Retinal pigment epithelial cell (primary cell): ENCODE measurements at regions not wholly inside any gene's neighbourhood (a gene's known extent, or its start where the extent isn't known, plus 50 kb on each side); places are given as distances from the start of the nearest gene placed in this dataset.

Experiments
- DNase-seq: peaks from one replicate; pipeline ENCODE4 v3.0.0-alpha.2; 2010; ENCODE audit warnings: low read depth
- H3K4me3 ChIP-seq: 2 replicates; pipeline ENCODE4 v1.5.1; 2011; ENCODE audit warnings: mild to moderate bottlenecking, low read length, control low read depth, moderate library complexity
- CTCF ChIP-seq: conservative IDR thresholded peaks from 2 replicates; pipeline ENCODE4 v1.5.1; 2011; ENCODE audit warnings: low read depth, low read length, control low read depth, inconsistent platforms

- no peak overlapping the region for H3K4me3 ChIP-seq
- no peak for DNase-seq
- TF ChIP-seq CTCF: no peak
Measured at GRCh38 chr14:65881642-65882041, 469.1 kb downstream of the FUT8 start.

- H3K4me3 ChIP-seq: no peak overlapping the region
- no peak for DNase-seq
- no peak for TF ChIP-seq CTCF
Measured at GRCh38 chr14:65888677-65889076, 476.1 kb downstream of the FUT8 start.

GRCh38 chr14:65892315-65892714 lies 479.8 kb downstream of the FUT8 start:
- no peak overlapping the region for H3K4me3 ChIP-seq
- no peak for DNase-seq
- no peak for TF ChIP-seq CTCF

- no peak overlapping the region for H3K4me3 ChIP-seq
- no peak for DNase-seq
- TF ChIP-seq CTCF: no peak
Measured at GRCh38 chr14:65900164-65900563, 487.6 kb downstream of the FUT8 start.

- H3K4me3 ChIP-seq: no peak overlapping the region
- TF ChIP-seq CTCF: no peak
- DNase-seq: no peak
Measured at GRCh38 chr14:65901595-65901994, 489.1 kb downstream of the FUT8 start.

GRCh38 chr14:65904988-65905387 lies 492.5 kb downstream of the FUT8 start:
- TF ChIP-seq CTCF: no peak
- H3K4me3 ChIP-seq: no peak overlapping the region
- no peak for DNase-seq

GRCh38 chr14:65906344-65906743 lies 493.8 kb downstream of the FUT8 start:
- no peak for TF ChIP-seq CTCF
- no peak overlapping the region for H3K4me3 ChIP-seq
- DNase-seq: no peak
